GM21717 (cell line): ENCODE measurements at regions not wholly inside any gene's neighbourhood (a gene's known extent, or its start where the extent isn't known, plus 50 kb on each side); places are given as distances from the start of the nearest gene placed in this dataset.
"Not testable (repeated sequence)": the region's sequence is repeated elsewhere in the genome, so short reads cannot be mapped to it uniquely, and the experiment has no call there.

ENCODE experiments used
- ATAC-seq: cut with Tn5 transposase; IDR thresholded peaks from one replicate; pipeline ENCODE4 v1.9.1; 2021; ENCODE audit warnings: mild to moderate bottlenecking, moderate library complexity; ENCODE audit not compliant: unreplicated experiment

DNA sequence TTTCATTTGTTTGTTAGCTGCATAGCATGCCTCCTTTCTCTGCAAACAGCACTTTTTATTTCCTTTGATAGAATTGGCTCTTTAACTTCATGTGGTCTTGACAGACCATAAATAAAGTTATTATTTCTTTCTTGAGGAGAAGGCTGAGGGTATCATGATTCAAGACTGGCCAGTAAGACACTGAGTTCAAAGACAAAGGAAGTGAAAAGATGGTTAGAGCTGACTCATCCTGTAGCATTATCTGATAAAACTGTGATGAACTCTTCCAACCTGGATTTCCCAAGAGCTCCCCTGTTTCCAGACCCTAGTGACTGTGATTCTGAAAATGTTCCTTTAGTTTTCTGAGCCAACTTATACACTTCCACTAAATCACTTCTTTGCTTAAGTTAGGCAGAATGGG, 179.3 kb upstream of the FAT3 start:
- ATAC-seq: no peak

DNA sequence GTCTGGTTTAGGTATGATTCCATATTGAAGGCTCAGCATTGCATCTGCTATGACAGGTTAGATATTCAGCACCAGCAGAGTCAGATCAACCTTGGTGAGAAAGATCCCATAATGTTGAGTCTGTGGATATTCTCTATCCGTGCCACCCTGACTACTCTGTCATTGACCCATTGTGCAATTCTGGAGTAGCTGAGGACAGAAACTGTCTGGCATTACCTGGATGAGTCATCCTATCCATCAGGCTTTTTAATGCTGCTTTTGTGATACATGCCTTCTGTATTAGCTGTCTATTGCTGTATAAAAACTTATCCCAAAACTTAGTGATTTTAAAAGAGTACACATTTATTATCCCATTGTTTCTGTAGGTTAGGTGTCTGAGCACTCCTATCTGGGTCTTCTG, 189.1 kb upstream of the FAT3 start:
- ATAC-seq: no peak

DNA sequence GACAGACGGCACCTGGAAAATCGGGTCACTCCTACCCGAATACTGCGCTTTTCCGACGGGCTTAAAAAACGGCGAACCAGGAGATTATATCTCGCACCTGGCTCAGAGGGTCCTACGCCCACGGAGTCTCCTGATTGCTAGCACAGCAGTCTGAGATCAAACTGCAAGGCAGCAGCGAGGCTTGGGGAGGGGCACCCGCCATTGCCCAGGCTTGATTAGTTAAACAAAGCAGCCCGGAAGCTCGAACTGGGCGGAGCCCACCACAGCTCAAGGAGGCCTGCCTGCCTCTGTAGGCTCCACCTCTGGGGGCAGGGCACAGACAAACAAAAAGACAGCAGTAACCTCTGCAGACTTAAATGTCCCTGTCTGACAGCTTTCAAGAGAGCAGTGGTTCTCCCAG, 197.5 kb upstream of the FAT3 start:
- ATAC-seq: not testable (repeated sequence)

DNA sequence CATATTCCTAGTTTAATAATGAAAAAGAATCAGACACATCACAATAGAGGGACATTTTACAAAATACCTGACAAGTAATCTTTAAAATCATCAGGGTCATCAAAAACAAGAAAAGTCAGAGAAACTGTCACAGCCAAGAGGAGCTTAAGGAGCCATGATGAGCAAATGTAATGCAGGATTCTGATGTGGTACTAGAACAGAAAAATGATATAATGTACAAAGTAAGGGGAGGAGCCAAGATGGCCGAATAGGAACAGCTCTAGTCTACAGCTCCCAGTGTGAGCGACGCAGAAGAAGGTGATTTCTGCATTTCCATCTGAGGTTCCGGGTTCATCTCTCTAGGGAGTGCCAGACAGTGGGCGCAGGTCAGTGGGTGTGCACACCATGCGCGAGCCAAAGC, 198.0 kb upstream of the FAT3 start:
- no peak for ATAC-seq

DNA sequence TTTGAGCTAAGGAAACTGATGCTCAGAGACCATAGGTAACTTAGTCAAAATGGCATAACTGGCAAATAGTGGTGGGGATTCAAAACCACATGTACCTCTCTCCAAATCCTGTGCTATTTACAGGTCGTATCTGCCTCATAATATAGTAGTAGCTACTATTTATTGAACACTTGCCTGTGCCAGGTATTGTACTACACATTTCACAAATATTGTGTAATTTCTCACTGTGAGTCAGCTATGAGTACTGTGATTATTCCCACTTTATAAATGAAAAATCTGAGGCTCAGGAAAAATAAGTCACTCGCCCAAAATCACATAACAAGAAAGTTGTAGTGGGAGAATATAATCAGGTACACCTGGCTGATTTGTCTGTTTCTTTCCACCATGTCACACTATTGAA, 199.8 kb upstream of the FAT3 start:
- ATAC-seq: no peak

DNA sequence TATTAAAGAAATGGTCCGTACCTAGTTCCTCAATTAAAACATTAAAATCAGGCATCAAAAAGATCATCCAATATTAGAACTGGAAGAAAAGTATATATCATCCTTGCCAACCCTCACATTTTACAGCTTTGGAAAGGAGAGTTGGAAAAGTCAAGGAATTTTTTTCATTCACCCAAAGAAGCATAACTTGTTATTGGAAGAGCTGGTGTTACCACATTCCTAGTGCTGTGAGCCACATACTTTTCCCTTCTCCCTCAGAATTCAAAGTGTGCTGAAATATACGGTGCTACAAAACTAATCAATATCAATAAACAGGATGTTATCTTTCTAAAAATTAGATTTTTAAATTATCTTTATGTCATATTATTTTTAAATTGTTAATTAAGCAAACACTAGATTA, 202.1 kb upstream of the FAT3 start:
- ATAC-seq: no peak

DNA sequence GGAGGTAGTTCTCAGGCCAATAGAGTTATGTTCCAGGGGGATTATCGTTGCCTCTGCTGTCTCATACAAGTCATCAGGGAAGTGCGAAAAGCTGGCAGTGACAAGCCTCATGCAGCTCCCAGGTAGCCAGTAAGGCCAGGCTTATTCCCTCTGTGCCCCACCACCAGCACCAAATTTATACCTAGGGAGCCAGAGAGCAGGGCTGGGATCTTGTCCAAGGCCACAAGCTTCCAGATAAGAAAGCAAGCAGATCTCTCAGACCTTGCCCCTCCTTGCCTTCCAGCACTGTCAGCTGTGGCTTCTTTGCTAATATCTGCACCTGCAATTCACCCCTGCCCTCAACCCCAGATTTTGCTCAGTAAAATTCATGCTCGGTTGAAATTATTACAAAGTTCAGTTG, 206.3 kb upstream of the FAT3 start:
- ATAC-seq: no peak

DNA sequence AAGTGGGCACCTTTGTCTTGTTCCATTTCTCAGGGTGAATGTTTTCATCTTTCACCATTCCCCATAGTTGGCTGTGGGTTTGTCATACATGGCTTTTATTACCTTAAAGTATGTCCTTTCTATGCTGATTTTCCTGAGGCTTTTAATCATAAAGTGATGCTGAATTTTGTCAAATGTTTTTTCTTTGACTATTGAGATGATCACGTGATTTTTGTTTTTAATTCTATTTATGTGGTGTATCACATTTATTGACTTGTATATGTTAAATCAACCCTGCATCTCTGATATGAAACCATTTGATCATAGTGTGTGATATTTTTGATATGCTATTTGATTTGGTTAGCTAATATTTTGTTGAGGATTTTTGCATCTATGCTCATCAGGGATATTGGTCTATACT, 216.4 kb upstream of the FAT3 start:
- no peak for ATAC-seq

DNA sequence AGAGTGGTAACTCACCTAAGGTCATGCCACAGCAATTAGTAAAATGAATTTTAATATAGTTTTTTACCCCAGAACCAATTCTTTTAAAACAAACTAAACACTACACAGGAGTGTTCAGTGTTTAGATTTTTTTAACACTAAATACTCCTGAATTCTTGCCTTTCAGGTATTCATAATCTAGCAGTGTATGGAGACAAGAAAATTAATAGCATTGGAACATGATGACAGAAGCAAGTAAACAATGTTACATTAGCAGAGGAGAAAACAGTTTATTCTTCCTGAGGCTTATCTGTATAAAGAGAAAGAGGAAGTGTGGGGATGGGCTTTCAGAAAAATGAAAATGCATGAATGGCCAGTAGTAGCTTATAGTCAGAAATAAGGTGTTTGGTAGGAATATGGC, 222.1 kb upstream of the FAT3 start:
- ATAC-seq: no peak

DNA sequence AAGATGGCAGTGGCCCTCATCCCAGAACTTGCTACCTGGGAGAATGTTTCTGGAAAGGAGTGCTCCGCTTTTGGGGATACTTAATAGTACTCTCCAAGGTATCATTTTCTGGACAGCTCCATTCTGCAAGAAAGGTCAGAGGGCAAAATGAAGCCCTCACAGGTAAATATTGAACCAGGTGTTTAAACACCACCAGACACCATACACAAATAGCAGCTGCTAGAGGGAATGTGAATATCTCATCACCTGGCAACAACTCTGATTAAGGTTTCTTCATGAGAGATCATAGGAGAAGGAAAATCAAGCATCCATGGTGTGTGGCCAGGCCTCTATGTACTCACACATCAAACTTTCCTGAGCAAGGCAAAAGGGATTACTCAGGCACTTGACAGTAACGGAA, 226.1 kb upstream of the FAT3 start:
- ATAC-seq: no peak

DNA sequence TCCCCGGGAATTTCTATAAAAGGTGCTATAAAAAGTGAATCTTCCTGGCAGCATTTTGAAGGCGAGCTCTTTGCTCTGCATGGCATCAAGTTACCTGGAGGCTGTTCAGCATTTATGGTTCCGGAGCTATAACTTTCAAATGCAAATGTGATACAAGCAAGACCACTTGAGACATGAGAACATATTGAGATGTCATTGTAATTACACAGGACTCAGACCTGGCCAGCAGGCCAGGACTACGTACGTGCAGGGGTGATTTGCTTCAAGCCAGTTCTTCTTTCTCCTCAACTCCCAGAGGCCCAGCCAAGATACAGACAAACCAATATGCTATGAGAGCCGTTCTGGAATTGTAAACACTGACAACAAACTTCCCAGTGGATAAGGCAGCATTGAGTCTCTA, 227.4 kb upstream of the FAT3 start:
- ATAC-seq: no peak

DNA sequence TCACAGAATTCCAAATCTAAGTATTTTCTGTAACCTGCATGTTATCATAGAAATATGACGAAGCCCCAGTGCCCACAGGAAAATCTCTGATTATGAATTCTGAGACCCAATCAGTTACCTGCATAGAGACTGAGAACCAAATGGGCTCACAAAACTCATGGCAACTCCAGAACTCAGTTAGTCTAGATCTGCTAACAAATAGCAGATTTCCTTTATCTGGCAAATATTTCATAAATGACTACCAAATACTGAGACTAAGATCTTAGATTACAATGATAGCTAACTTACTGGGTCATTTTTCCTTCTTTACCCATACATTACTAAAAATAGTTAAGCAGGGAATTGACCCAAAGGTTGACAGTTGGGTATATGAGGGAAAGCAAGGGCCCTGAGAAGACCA, 228.1 kb upstream of the FAT3 start:
- no peak for ATAC-seq

DNA sequence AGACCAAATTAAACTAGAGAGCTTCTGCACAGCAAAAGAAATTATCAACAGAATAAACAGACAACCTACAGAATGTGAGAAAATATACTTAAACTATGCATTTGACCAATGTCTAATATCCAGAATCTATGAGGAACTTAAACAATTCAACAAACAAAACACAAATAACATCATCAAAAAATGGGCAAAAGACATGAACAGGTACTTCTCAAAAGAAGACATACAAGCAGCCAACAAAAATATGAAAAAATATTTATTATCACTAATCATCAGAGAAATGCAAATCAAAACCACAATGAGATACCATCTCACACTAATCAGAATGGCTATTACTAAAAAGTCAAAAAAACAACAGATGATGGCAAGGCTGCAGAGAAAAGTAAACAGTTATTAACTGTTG, 236.2 kb upstream of the FAT3 start:
- not testable (repeated sequence) for ATAC-seq

DNA sequence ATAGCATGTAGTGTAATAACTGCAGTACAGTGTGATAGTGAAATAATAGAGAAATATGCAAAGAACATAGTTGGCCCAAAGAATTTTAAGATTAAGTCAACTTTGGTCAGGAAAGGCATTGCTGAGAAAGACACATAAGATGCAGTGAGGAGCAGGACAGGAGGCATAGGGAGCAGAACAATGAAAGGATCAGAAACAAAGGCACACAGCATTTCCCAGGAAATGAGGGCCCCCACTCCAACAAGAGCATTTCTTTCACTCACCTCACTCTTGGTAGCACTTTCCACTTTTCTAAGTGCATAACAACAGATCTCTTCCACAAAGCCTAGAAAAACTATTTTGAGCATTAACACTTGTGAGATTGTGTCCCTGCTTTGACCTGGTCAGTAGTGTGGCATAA, 238.4 kb upstream of the FAT3 start:
- ATAC-seq: no peak

DNA sequence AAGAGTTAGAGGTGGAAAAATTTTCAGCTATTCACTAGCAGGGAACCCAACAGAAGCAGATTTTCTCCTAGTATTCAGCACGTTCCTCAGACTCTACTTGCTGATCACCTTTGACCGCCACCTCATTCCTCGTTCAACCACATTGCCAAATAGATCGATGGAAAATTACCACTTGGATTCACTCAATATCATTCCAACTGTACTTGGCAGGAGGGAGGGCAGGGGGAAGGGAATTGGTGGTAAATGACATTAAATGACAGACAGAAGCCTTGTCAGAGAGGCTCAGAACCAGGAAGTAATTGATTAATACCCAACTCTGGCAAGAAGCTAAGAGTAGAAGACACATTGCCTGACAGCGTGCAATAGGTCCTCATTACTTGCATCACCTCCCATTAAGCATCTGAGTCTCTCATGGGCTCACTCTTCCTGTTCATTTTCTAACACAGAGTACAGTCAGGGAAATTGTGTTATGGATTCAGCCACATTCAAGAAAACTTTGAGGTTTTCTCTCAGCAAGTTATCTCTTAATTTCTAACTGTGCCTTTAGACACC, 240.5 kb upstream of the FAT3 start:
- ATAC-seq: no peak

DNA sequence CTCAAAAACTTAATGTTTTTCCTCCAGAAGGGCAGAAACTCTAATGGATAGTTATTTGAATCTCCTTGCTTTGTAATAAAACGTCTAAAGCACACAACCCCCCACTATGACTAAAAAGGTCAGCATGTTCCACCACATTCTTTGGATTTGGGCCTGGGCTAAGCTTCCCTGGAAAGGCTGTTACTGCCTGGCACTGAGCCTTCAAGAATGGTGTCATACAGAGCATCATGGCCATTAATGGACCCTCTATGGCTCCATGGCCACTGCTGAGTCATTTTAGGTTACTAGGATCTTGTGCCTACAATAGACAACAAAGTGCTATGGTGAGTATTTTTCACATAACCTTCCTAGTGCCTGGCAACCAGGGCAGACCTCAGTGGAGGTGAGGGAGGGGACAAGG, 242.6 kb upstream of the FAT3 start:
- ATAC-seq: no peak

DNA sequence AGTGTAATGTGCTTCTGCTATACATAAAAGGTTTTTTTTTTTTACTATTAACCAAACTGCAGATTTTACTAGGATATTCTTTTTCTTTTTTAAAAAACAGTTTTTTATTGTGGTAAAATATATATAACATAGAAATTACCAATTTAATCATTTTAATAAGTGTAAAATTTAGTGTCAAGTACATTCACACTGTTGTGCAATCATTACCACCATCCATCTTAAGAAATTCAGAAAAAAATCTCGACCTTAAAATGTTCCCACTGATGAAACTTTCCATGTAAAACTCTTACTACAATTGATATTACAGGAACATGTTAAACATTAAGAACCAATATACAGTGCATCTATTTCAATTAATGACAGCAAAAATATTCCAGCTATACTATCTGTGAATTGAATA, 244.8 kb upstream of the FAT3 start:
- ATAC-seq: no peak

DNA sequence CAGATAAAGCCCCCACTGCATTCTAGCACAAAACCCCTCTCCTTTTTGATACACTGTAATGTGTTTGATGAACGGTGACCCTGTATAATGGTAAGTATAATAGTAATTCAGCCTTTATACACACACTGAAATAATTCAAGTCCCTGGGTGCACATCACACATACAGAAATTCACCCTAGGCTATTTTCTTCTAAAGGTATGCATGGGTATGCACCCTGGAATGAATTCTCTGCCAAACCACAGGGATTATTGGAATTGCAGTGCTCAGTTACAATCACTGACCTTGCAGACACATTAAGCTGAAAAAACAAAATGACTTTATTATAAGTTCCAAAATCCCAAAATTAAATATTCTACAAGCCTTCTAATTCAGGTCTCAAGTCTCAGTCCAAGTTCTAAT, 245.9 kb upstream of the FAT3 start:
- no peak for ATAC-seq

DNA sequence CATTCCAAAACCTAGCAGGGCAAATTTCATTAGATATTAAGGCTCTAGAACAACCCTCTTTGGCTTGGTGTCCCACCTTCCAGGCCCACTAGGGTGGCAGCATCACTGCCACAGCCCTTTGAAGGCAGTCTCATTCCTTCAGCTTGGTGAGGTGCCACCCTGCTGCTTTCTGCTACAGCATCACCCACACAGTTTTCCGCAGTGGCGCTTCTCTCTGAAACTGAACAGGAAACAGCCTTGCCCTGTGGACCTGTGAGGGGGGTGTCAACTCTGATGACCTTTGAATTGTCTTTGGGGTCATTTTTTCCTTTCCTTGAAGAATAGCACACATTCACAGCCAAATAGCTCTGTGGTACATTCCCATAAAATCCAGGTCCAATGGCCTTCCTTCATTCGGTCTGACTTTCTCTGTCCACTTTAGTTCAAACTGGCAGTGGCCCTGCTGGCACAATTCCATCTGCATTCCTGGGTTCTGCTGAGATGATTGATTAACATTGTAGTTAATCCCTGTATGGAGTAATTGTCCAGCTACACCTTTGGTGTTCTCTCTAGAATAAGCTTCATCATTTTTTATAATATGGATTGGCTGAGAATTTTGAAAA, 251.9 kb upstream of the FAT3 start:
- no peak for ATAC-seq

DNA sequence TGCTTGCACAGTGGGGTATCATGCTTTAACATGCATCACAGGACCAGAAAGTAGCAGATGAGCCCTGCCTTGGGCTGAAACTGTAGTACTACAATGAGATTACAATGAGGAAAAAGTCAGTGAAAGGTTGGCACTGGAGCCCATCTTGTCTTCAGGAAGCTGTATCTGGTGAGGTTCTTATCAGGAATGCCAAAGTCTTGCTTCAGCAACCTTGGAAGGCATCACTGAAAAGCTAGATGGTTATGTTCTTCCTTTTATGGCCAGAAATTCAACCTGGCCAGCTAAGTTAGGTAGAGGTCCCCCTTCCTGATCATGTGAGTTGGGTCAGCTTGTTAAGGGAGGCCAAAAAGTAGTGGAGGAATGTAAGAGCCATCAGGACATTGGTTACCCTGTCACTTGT, 254.0 kb upstream of the FAT3 start:
- ATAC-seq: no peak

DNA sequence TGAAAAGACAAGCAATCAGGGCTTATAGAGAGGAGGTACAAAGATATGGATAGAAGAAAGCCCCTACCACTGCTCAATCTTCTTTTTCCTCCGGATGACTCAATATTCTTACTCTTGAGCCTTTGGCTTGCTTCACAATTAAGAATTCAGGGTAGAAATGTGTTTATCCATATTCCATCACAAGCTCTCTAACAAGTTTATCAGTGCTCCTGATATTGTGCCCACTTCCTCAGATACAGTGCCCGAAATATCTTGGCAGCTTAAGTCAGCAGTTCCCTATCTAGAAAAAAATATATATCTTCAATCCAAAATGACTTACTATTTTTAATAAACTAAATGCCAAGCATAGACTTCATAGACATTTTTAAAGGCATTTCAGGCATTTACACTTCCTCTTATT, 255.1 kb upstream of the FAT3 start:
- ATAC-seq: no peak

DNA sequence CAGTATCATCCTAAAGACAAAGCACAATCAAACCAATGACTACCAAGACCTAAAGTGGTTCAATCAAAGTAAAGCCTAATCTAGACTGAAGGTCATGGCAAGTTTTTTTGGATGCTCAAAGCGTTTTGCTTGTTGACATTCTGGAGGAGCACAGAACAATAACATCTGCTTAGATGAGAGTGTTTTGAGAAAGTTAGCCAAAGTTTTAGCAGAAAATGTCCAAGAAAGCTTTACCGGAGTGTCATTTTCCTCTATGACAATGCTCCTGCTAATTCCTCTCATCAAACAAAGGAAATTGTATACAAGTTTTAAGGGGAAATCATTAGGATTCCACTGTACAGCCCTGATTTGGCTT, 256.9 kb upstream of the FAT3 start:
- ATAC-seq: no peak

DNA sequence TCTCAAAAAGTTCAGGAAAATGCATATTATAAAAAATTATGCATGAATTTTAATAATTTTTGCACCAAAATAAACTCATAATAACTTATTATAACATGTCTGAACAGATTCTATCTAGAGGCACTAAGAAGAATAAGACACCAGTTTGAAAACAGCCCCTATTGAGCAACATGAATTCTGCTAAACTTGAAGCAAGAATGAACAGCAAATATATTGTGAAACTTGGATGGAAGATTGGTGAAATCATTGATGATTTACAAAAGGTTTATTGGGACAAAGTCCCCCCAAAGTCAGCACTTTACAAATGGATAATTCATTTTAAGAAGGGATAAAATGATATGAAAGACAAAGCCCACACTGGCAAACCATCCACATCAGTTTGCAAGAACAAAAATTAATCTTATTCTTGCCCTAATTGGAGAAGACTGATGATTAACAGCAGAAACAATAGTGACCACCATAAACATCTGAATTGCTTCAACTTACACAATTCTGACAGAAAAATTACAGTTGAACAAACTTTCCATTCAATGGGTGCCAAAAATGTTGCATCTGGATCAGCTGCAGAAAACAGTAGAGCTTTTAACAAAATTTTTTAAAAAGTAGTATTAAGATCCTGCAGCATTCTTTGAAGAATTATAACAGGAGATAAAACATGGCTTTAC, 257.5 kb upstream of the FAT3 start:
- no peak for ATAC-seq
